Coronary artery (tissue), 2 donors: ENCODE measurements at regions not wholly inside any gene's neighbourhood (a gene's known extent, or its start where the extent isn't known, plus 50 kb on each side); places are given as distances from the start of the nearest gene placed in this dataset.

ENCODE experiments used
- DNase-seq: peaks from one replicate; pipeline ENCODE4 v3.0.0-alpha.2; 2017; ENCODE audit warnings: low spot score
- H3K27ac ChIP-seq, 2 donors: fragments of 200-600 bp; sonication (generic); one replicate each; pipeline ENCODE4 v1.5.1; 2016 to 2019
- H3K4me3 ChIP-seq: fragments of 200-600 bp; sonication (generic); 2 replicates; pipeline ENCODE4 v1.5.1; 2016; ENCODE audit warnings: mild to moderate bottlenecking, moderate library complexity
- CTCF ChIP-seq: fragments of 200-600 bp; sonication (generic); IDR thresholded peaks from one replicate; pipeline ENCODE4 v1.5.1; 2019; ENCODE audit warnings: antibody characterized with exemption

GRCh38 chr14:24744641-24745040 is 110.7 kb upstream of the GZMB start:
- DNase-seq, result no peak
- no peak overlapping the region for H3K27ac ChIP-seq
- H3K4me3 ChIP-seq, result no peak overlapping the region
- no peak for TF ChIP-seq CTCF

- Histone ChIP-seq H3K4me3 (no peak overlapping the region), H3K27ac (no peak overlapping the region)
- TF ChIP-seq CTCF, result no peak
- no peak for DNase-seq
Observed at GRCh38 chr14:24741871-24742270, 107.9 kb upstream of the GZMB start.

- Histone ChIP-seq H3K27ac (no peak overlapping the region), H3K4me3 (no peak overlapping the region)
- no peak for TF ChIP-seq CTCF
- DNase-seq, result no peak
Observed at GRCh38 chr14:24735984-24736630, 102.1 kb upstream of the GZMB start.

GRCh38 chr14:24734917-24735500 is 101.0 kb upstream of the GZMB start:
- no peak for DNase-seq
- peak; percentile 58 for TF ChIP-seq CTCF
- H3K27ac ChIP-seq, result no peak overlapping the region
- no peak overlapping the region for H3K4me3 ChIP-seq

- H3K27ac ChIP-seq, result no peak overlapping the region
Observed at GRCh38 chr14:24726480-24726879, 92.5 kb upstream of the GZMB start.

GRCh38 chr14:24725311-24725710 is 91.3 kb upstream of the GZMB start:
- no peak for TF ChIP-seq CTCF
- Histone ChIP-seq H3K27ac (no peak overlapping the region), H3K4me3 (no peak overlapping the region)
- no peak for DNase-seq

More at GRCh38 chr14:24726480-24726879, 92.5 kb upstream of the GZMB start:
- no peak for TF ChIP-seq CTCF
- no peak for DNase-seq
- no peak overlapping the region for H3K4me3 ChIP-seq

- no peak overlapping the region for H3K4me3 ChIP-seq
- H3K27ac ChIP-seq, result no peak overlapping the region
- no peak for DNase-seq
- no peak for TF ChIP-seq CTCF
Observed at GRCh38 chr14:24721775-24722174, 87.8 kb upstream of the GZMB start.
